Right atrium auricular region (tissue), 2 donors: ENCODE measurements at regions not wholly inside any gene's neighbourhood (a gene's known extent, or its start where the extent isn't known, plus 50 kb on each side); places are given as distances from the start of the nearest gene placed in this dataset.
"Not testable (repeated sequence)": the region's sequence is repeated elsewhere in the genome, so short reads cannot be mapped to it uniquely, and the experiment has no call there.

Experiments used
- DNase-seq: peaks from one replicate; pipeline ENCODE4 v3.0.0-alpha.2; 2019; ENCODE audit warnings: low spot score
- H3K27ac ChIP-seq, 2 donors: fragments of 200-600 bp; sonication (generic); 1 replicate in 1 of 2; 2 replicates in 1 of 2; pipeline ENCODE4 v1.5.1; 2016 to 2019
- H3K27me3 ChIP-seq, 2 donors: fragments of 200-600 bp; sonication (generic); one replicate each; pipeline versions ENCODE4 v1.5.1 to v1.6.0; 2017 to 2019
- H3K36me3 ChIP-seq: fragments of 200-600 bp; sonication (generic); one replicate; pipeline ENCODE4 v1.5.1; 2016
- H3K4me1 ChIP-seq, 2 donors: fragments of 200-600 bp; sonication (generic); one replicate each; pipeline versions ENCODE4 v1.5.1 to v1.6.0; 2017 to 2019
- H3K4me3 ChIP-seq, 2 donors: fragments of 200-600 bp; sonication (generic); 1 replicate in 1 of 2; 2 replicates in 1 of 2; pipeline ENCODE4 v1.5.1; 2017 to 2019; ENCODE audit warnings: mild to moderate bottlenecking in 1 of 2, moderate library complexity in 1 of 2
- H3K9me3 ChIP-seq, 2 donors: fragments of 200-600 bp; sonication (generic); one replicate each; pipeline ENCODE4 v1.5.1; 2019
- CTCF ChIP-seq, 2 donors: fragments of 200-600 bp; sonication (generic); IDR thresholded peaks; one replicate each; pipeline ENCODE4 v1.5.1; 2019; ENCODE audit warnings: antibody characterized with exemption in 2 of 2

GRCh38 chr7:152541892-152542291, 106.1 kb upstream of the KMT2C start:
- H3K4me1 ChIP-seq, result no peaks in the 10 kb centered on the region
- no peak overlapping the region for H3K4me3 ChIP-seq
- DNase-seq, result no peak
- TF ChIP-seq CTCF (IDR thresholded peaks at IDR 0.05), result no peak
- no peak overlapping the region for H3K27ac ChIP-seq
- H3K9me3 ChIP-seq, result no peaks in the 10 kb centered on the region
- no peaks in the 10 kb centered on the region for H3K36me3 ChIP-seq
- no peaks in the 10 kb centered on the region for H3K27me3 ChIP-seq

GRCh38 chr7:152539190-152539495, 103.3 kb upstream of the KMT2C start:
- not testable (repeated sequence) for H3K36me3 ChIP-seq, H3K4me1 ChIP-seq, H3K27ac ChIP-seq, H3K9me3 ChIP-seq, H3K4me3 ChIP-seq, DNase-seq, H3K27me3 ChIP-seq

GRCh38 chr7:152538346-152539189, 102.8 kb upstream of the KMT2C start:
- H3K27me3 ChIP-seq, H3K4me1 ChIP-seq, H3K36me3 ChIP-seq, DNase-seq, H3K4me3 ChIP-seq, H3K27ac ChIP-seq: not testable (repeated sequence)
- H3K9me3 ChIP-seq, result peaks cover 0 to 11% of the 10 kb centered on the region in 2 donors

GRCh38 chr7:152537639-152538038, 101.8 kb upstream of the KMT2C start:
- H3K27me3 ChIP-seq, result no peaks in the 10 kb centered on the region
- no peak for TF ChIP-seq CTCF (IDR thresholded peaks at IDR 0.05)
- DNase-seq, result no peak
- no peaks in the 10 kb centered on the region for H3K36me3 ChIP-seq
- H3K27ac ChIP-seq, result no peak overlapping the region
- H3K4me3 ChIP-seq, result no peak overlapping the region
- H3K9me3 ChIP-seq, result peaks cover 0 to 13% of the 10 kb centered on the region in 2 donors
- H3K4me1 ChIP-seq, result no peaks in the 10 kb centered on the region

GRCh38 chr7:152528612-152529011, 92.8 kb upstream of the KMT2C start:
- no peaks in the 10 kb centered on the region for H3K36me3 ChIP-seq
- H3K9me3 ChIP-seq, result peaks cover 0 to 2% of the 10 kb centered on the region in 2 donors
- no peak for TF ChIP-seq CTCF (IDR thresholded peaks at IDR 0.05)
- H3K27me3 ChIP-seq, result no peaks in the 10 kb centered on the region
- no peaks in the 10 kb centered on the region for H3K4me1 ChIP-seq
- H3K4me3 ChIP-seq, result no peak overlapping the region
- no peak overlapping the region for H3K27ac ChIP-seq
- no peak for DNase-seq

- Histone ChIP-seq H3K9me3 (no peaks in the 10 kb centered on the region), H3K4me1 (peaks cover 0 to 4% of the 10 kb centered on the region in 2 donors), H3K36me3 (no peaks in the 10 kb centered on the region), H3K27ac (no peak overlapping the region), H3K4me3 (no peak overlapping the region), H3K27me3 (no peaks in the 10 kb centered on the region)
- DNase-seq, result no peak
- no peak for TF ChIP-seq CTCF (IDR thresholded peaks at IDR 0.05)
Measured at GRCh38 chr7:152527610-152528032, 91.8 kb upstream of the KMT2C start.

- H3K27ac ChIP-seq, result no peak overlapping the region
- no peak for TF ChIP-seq CTCF (IDR thresholded peaks at IDR 0.05)
- H3K4me1 ChIP-seq, result peaks cover 0 to 14% of the 10 kb centered on the region in 2 donors
- peaks cover 0 to 7% of the 10 kb centered on the region in 2 donors for H3K9me3 ChIP-seq
- no peak overlapping the region for H3K4me3 ChIP-seq
- DNase-seq, result no peak
- no peaks in the 10 kb centered on the region for H3K36me3 ChIP-seq
- no peaks in the 10 kb centered on the region for H3K27me3 ChIP-seq
Measured at GRCh38 chr7:152523916-152524315, 88.1 kb upstream of the KMT2C start.
